SKM-1 (cell line): ENCODE measurements at regions not wholly inside any gene's neighbourhood (a gene's known extent, or its start where the extent isn't known, plus 50 kb on each side); places are given as distances from the start of the nearest gene placed in this dataset.

ENCODE experiments used
- DNase-seq: peaks from one replicate; lab custom pipeline; 2025; ENCODE audit not compliant: unreplicated experiment; lab: John Stamatoyannopoulos, UW

- DNase-seq: no peak
Observed at GRCh38 chr4:58216461-58216860, 1106.3 kb upstream of the IGFBP7 start.

- no peak for DNase-seq
Observed at GRCh38 chr4:58214376-58214775, 1104.2 kb upstream of the IGFBP7 start.

GRCh38 chr4:58209551-58209950 lies 1099.4 kb upstream of the IGFBP7 start:
- DNase-seq: no peak

- DNase-seq: no peak
Observed at GRCh38 chr4:58209001-58209400, 1098.8 kb upstream of the IGFBP7 start.

GRCh38 chr4:58205446-58206235 lies 1095.5 kb upstream of the IGFBP7 start:
- DNase-seq: no peak

- no peak for DNase-seq
Observed at GRCh38 chr4:58192217-58192616, 1082.0 kb upstream of the IGFBP7 start.

- DNase-seq: no peak
Observed at GRCh38 chr4:58191109-58191508, 1080.9 kb upstream of the IGFBP7 start.

- DNase-seq: no peak
Observed at GRCh38 chr4:58188316-58188715, 1078.1 kb upstream of the IGFBP7 start.

GRCh38 chr4:58175024-58175423 lies 1064.8 kb upstream of the IGFBP7 start:
- no peak for DNase-seq

- DNase-seq: no peak
Observed at GRCh38 chr4:58166490-58166889, 1056.3 kb upstream of the IGFBP7 start.

- DNase-seq: no peak
Observed at GRCh38 chr4:58163156-58163555, 1053.0 kb upstream of the IGFBP7 start.

- DNase-seq: no peak
Observed at GRCh38 chr4:58149404-58150085, 1039.4 kb upstream of the IGFBP7 start.

- DNase-seq: no peak
Observed at GRCh38 chr4:58144721-58145120, 1034.5 kb upstream of the IGFBP7 start.

- DNase-seq: no peak
Observed at GRCh38 chr4:58138786-58139668, 1028.8 kb upstream of the IGFBP7 start.

GRCh38 chr4:58136604-58137003 lies 1026.4 kb upstream of the IGFBP7 start:
- DNase-seq: no peak

GRCh38 chr4:58127680-58128079 lies 1017.5 kb upstream of the IGFBP7 start:
- DNase-seq: no peak

- no peak for DNase-seq
Observed at GRCh38 chr4:58119298-58119697, 1009.1 kb upstream of the IGFBP7 start.

GRCh38 chr4:58113126-58113525 lies 1002.9 kb upstream of the IGFBP7 start:
- DNase-seq: no peak

GRCh38 chr4:58111818-58112217 lies 1001.6 kb upstream of the IGFBP7 start:
- DNase-seq: no peak

- DNase-seq: no peak
Observed at GRCh38 chr4:58093352-58093751, 983.2 kb upstream of the IGFBP7 start.

- no peak for DNase-seq
Observed at GRCh38 chr4:58090539-58090938, 980.4 kb upstream of the IGFBP7 start.

- DNase-seq: no peak
Observed at GRCh38 chr4:58081356-58081755, 971.2 kb upstream of the IGFBP7 start.
